NCI-H2107 treated with DMSO at 0.1 percent for 48 hours (cell line): ENCODE measurements at regions not wholly inside any gene's neighbourhood (a gene's known extent, or its start where the extent isn't known, plus 50 kb on each side); places are given as distances from the start of the nearest gene placed in this dataset.

ENCODE experiments used
- DNase-seq: peaks from one replicate; lab custom pipeline; 2025; ENCODE audit not compliant: unreplicated experiment; lab: John Stamatoyannopoulos, UW

DNA sequence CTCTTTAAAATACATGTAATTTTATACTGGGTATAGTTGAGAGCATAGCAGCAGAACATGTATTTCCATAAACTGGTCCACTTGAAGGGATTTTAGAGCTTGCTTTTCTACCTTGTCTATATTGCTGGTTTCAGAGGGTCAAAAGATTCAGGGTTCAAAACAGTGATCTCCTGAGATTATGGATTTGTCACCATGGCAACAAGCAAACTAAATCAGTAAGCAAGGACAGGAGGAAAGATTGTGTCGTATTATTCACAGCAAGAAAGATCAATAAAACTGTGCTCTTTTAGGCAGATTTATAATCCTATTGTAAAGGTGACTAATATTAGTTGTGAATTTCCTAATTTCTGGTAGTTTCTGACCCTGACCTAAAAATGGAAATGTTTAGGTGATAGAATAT, 496.4 kb downstream of the LMO7 start:
- DNase-seq = no peak

DNA sequence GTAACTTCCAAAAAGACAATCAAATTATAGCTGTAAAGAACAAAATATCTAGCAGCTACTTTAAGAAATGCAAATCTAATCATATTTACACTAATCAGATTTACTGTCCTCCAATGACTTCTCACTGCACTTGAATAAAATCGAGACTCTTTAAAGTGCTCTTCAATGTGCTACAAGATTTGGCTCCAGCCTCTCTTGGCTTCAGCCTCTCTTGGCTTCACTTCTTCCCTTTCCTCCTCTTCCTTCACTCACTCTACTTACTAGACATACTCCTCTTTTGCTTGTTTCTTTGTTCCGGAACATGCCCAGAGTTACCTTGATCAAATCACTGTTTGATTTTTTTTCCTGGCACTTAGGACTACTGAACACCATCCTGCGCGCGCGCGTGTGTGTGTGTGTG, 495.4 kb downstream of the LMO7 start:
- no peak for DNase-seq

- no peak for DNase-seq
Measured at GRCh38 chr13:76129305-76130000, 493.3 kb downstream of the LMO7 start.

- no peak for DNase-seq
Measured at GRCh38 chr13:76127922-76128321, 491.8 kb downstream of the LMO7 start.

GRCh38 chr13:76123548-76123947, 487.4 kb downstream of the LMO7 start:
- DNase-seq = no peak

- DNase-seq = no peak
Measured at GRCh38 chr13:76116751-76117360, 480.7 kb downstream of the LMO7 start.

DNA sequence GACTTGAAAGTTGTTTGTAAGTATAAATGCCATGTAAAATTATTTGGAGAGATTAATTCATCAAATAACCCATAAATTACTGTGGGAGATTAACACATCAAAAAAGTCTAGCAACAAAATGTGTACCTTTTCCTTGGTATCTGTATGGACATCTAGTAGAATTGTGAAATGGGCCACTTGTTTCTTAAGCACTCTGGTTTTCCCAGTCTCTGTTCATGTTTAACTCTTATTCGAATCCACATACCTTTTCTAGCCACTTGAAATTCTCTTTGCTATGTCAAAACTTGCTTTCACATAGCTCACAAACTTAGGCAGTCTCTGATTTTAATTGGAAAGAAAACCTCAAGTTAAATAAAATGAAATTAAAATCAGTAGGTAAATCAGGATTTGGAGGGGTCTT, 470.6 kb downstream of the LMO7 start:
- DNase-seq = no peak

DNA sequence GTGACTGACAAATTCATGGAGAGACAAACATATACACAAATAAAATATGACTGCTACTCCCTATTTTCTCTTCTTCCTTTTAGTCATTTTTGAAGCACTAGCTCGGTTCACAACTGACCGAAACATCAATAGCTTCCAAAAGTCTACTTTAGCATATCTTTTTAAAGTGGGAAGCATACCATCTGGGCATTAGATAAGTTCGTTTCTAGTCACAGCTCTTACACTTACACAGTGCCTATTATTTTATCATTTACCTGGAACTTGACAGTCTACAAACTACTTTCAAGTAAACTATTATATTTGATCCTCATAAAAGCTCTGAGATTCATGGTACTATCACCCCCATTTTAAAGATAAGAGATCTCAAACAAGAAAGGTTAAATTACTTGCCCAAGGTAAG, 458.5 kb downstream of the LMO7 start:
- DNase-seq = no peak

GRCh38 chr13:76091076-76091475, 454.9 kb downstream of the LMO7 start:
- no peak for DNase-seq

- DNase-seq = no peak
Measured at GRCh38 chr13:76086729-76087128, 450.6 kb downstream of the LMO7 start.

- no peak for DNase-seq
Measured at GRCh38 chr13:76067850-76068249, 431.7 kb downstream of the LMO7 start.

DNA sequence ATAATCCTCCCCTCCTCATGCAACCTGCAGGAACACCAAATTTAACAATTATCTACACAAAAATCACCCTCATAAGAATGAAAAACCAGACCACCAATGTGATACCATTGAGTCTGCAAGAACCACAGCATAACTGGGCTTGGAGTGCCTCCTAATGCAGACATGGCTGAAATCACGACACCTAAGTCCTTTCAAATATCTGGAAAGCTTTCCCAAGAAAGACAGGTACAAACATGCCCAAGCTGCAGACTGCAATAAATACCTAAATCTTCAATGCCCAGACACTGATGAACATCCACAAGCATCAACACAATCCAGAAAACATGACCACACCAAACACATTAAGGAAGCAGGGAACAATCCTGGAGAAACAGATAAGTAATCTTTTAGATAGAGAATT, 417.1 kb downstream of the LMO7 start:
- no peak for DNase-seq

GRCh38 chr13:76049376-76049746, 413.2 kb downstream of the LMO7 start:
- no peak for DNase-seq

DNA sequence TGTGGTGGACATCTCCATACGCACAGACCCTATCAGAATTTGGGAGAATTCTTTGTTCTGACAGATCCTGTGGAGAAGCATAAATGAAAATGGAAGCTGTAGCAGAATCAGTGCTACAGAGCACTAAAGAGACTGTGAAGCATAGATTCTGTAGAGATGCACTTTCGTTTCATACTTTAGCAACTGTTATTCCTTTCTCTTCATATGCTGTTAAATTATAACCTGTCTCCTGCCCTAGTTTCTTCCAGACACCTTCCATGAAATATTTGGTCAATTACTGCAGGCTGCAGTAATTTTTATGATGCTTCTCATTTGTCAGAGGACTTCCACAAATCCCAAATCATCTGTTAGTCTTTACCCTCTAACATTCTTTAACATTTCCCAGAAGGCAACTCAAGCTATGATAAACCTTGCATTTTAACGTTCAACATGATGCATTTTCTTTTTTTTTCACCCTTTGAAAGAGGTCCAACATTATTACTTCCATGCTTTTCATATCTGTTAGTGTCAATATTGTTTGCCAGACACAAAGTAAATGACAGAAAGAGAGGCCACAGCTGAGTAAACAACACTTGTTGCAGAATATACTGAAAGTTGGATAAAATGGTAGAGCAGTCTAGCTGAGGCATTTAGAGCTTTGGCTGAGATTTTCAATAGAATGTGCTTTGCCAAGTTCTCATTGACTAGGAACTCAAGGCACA, 412.7 kb downstream of the LMO7 start:
- no peak for DNase-seq

- DNase-seq = no peak
Measured at GRCh38 chr13:76048131-76048530, 412.0 kb downstream of the LMO7 start.

GRCh38 chr13:76043874-76044273, 407.7 kb downstream of the LMO7 start:
- DNase-seq = no peak

DNA sequence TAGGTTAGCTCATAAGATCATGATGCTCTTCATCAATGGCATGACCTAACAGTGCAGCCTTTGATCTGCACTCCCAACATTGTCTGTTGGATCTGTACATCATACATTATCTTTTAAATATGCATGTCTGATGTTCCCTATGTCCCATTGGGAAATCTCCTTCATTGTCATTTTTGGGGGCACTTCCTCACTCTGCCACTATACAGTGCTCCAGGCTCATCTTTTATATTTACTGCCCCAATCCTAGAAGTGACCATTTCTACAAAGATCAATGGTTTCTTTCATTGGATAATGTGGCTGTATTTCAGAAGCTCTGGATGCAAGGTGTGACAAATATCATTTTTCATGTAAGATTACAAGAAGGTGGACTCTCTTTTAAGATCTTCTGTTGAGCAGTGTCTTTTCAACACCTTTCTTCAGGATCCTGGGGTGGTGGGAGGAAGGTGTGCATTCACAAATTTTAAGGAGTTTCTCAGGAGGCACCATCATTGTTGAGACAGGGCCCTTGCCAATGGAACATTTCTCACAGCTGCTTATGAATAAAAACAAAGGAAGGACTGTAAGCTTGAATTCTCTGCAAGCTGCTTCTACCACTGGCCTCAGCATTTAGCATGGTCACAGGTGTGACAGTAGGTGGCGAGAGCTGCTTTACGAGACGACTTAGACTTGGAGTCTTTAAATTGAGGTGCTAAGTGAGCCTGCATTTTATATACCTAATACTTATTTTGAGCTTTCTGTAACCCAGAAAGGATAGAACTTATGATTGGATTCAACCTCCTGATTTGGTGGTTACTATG, 403.0 kb downstream of the LMO7 start:
- DNase-seq = no peak

GRCh38 chr13:76036176-76036575, 400.0 kb downstream of the LMO7 start:
- DNase-seq = no peak

DNA sequence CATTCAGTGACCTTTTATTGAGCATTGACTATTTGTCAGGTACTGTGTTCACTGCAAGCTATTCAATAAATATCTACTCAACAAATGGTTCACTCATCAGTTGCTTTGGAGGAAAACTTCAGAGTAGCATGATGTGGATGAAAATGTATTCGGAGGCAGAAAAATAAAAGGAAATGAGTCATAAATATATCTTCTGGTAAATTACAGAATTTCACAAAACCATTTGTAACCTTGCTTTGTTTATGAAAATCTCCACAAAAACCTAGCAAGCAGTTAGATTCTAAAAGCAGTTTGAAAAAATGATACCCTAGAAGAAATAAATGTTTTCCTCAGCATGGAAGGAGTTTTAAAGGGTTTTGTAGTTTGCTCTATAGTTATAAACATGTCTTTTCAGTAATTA, 399.6 kb downstream of the LMO7 start:
- DNase-seq = no peak

DNA sequence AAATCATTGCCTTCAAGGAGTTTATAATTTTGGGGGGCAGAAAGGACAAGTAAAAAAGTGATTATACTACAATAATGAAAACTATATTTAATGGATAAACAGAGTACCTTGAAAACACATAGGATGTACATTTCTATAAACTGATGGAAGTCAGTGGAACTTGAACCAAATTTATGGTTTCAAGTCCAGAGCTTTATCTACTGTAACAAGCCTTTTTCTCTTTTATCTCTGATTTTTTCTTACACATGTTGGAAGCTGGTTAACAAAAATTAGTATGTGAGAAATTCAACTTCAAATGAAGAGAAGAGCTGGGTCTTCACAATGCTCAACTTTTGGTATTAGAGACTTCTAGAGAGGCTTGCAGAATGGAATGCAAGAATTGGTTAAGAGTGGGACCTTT, 393.6 kb downstream of the LMO7 start:
- no peak for DNase-seq

DNA sequence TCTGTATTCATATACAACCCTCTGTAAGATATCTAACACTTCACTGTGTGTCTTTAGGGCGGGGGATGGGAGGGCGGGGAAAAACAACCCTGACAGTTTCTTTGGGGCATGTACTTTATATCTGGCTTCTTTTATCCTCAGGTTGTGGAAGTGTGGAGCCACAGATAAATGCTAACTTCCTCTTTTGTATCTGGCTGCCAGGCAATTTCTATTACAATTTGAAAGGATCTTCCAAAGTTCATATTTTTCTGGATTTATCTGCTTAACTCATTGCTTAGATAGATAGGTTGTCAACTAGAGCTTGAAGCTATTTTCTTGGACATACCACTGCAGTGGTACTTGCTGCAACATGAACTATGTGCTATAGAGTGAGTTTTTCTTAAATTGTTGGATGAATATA, 393.0 kb downstream of the LMO7 start:
- no peak for DNase-seq

DNA sequence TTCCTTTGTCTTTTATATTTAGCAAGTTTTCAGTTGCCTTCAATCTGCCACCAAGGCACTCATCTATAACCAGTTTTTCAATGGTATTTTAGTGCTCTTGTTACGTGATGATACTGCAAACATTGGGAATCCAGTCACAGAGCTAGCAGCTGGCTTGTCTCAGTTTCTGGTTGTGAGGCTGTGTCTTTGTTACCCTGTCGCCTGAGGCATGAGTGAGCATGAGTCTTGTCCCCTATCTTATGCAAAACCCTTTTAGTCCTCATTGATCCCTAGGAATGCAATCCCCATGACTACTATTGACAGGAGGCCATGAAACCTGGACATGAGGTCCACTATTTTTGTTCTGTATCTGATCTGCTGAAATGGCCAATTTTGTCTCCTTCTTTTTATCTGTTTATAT, 391.0 kb downstream of the LMO7 start:
- DNase-seq = no peak
